ENCODE measurements at regions not wholly inside any gene's neighbourhood (a gene's known extent, or its start where the extent isn't known, plus 50 kb on each side); places are given as distances from the start of the nearest gene placed in this dataset.
"Not testable (repeated sequence)": the region's sequence is repeated elsewhere in the genome, so short reads cannot be mapped to it uniquely, and the experiment has no call there.

GRCh38 chr20:12737497-12737896 is 271.3 kb upstream of the SPTLC3 start:
- DNase-seq (ENCODE audit: low read depth) = no peak
- no peak overlapping the region for H3K4me3 ChIP-seq (ENCODE audit: low read length)
- no peak for TF ChIP-seq CTCF (conservative IDR thresholded peaks at IDR 0.05; ENCODE audit: low read length)

GRCh38 chr20:12737900-12738299 is 270.9 kb upstream of the SPTLC3 start:
- TF ChIP-seq CTCF (conservative IDR thresholded peaks at IDR 0.05; ENCODE audit: low read length) = no peak
- no peak for DNase-seq (ENCODE audit: low read depth)
- H3K4me3 ChIP-seq (ENCODE audit: low read length) = no peak overlapping the region

- H3K4me3 ChIP-seq (ENCODE audit: low read length) = no peak overlapping the region
- DNase-seq (ENCODE audit: low read depth) = no peak
These were observed 268.1 kb upstream of the SPTLC3 start for GRCh38 chr20:12740647-12741046.

DNA sequence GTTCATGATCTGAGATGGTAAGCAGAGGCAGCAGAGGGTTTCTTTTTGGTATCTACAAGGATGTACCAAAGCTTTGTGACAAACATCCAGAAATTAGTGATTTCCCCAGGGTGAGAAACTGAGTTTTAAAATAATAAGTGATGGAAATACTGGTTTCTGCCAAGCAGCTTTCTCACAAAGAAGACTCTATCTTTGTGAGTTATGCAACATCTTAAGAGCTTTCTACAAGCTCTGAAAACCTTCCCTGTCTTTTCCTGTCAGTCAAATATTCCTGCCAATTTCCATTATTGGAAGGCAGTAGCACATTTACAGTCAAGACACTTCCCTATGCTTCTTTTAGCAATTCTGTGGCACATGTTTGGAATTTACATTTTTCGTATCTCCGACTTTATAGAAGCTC is 264.7 kb upstream of the SPTLC3 start:
- TF ChIP-seq CTCF (conservative IDR thresholded peaks at IDR 0.05; ENCODE audit: low read length) = no peak
- no peak for DNase-seq (ENCODE audit: low read depth)

More at GRCh38 chr20:12740647-12741046, 268.1 kb upstream of the SPTLC3 start:
- no peak for TF ChIP-seq CTCF (conservative IDR thresholded peaks at IDR 0.05; ENCODE audit: low read length)

GRCh38 chr20:12748359-12748994 is 260.3 kb upstream of the SPTLC3 start:
- no peak overlapping the region for H3K4me3 ChIP-seq (ENCODE audit: low read length)
- no peak for DNase-seq (ENCODE audit: low read depth)
- no peak for TF ChIP-seq CTCF (conservative IDR thresholded peaks at IDR 0.05; ENCODE audit: low read length)

More for the DNA sequence above, 264.7 kb upstream of the SPTLC3 start:
- H3K4me3 ChIP-seq (ENCODE audit: low read length) = no peak overlapping the region

- no peak for TF ChIP-seq CTCF (conservative IDR thresholded peaks at IDR 0.05; ENCODE audit: low read length)
- no peak for DNase-seq (ENCODE audit: low read depth)
- H3K4me3 ChIP-seq (ENCODE audit: low read length) = no peak overlapping the region
These were observed 258.6 kb upstream of the SPTLC3 start for GRCh38 chr20:12750221-12750620.

DNA sequence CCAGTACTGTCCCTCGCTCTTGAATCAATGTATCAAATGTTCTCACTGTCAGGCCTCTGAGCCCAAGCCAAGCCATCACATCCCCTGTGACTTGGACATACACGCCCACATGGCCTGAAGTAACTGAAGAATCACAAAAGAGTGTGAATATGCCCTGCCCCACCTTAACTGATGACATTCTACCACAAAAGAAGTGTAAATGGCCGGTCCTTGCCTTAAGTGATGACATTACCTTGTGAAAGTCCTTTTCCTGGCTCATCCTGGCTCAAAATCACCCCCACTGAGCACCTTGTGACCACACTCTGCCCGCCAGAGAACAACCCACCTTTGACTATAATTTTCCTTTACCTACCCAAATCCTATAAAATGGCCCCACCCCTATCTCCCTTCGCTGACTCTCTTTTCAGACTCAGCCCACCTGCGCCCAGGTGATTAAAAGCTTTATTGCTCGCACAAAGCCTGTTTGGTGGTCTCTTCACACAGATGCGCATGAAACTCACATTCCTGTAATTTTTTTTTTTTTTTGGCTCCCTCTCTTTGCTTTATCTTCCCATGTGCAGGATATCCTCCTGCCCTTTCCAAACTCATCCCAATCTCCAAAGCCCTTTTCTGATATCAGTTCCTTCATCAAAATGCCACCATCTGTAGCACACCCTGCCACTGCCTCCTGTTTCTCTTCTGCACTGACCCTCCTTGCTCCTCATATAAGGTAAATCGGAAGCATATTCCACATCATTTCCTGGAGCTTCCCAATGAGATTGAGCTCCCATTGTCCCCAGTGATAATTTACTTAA is 255.7 kb upstream of the SPTLC3 start:
- not testable (repeated sequence) for H3K4me3 ChIP-seq (ENCODE audit: low read length)

GRCh38 chr20:12753742-12754141 is 255.0 kb upstream of the SPTLC3 start:
- not testable (repeated sequence) for DNase-seq (ENCODE audit: low read depth); H3K4me3 ChIP-seq (ENCODE audit: low read length)

More for the DNA sequence above, 255.7 kb upstream of the SPTLC3 start:
- DNase-seq (ENCODE audit: low read depth) = not testable (repeated sequence)

DNA sequence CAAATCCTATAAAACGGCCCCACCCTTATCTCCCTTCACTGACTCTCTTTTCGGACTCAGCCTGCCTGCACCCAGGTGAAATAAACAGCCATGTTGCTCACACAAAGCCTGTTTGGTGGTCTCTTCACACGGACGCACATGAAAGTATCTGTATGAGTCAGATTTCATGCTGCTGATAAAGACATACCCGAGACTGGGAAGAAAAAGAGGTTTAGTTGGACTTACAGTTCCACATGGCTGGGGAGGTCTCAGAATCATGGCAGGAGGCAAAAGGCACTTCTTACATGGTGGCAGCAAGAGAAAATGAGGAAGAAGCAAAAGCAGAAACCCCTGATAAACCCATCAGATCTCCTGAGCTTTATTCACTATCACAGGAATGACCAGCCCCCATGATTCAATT is 249.3 kb upstream of the SPTLC3 start:
- H3K4me3 ChIP-seq (ENCODE audit: low read length); DNase-seq (ENCODE audit: low read depth): not testable (repeated sequence)
